Inferior parietal cortex (tissue), 1 donor: ENCODE measurements at regions not wholly inside any gene's neighbourhood (a gene's known extent, or its start where the extent isn't known, plus 50 kb on each side); places are given as distances from the start of the nearest gene placed in this dataset.
"Not testable (repeated sequence)": the region's sequence is repeated elsewhere in the genome, so short reads cannot be mapped to it uniquely, and the experiment has no call there.

ENCODE experiments used
- DNase-seq: peaks from one replicate; pipeline ENCODE4 v3.0.0-alpha.2; 2016; ENCODE audit errors: extremely low spot score

DNA sequence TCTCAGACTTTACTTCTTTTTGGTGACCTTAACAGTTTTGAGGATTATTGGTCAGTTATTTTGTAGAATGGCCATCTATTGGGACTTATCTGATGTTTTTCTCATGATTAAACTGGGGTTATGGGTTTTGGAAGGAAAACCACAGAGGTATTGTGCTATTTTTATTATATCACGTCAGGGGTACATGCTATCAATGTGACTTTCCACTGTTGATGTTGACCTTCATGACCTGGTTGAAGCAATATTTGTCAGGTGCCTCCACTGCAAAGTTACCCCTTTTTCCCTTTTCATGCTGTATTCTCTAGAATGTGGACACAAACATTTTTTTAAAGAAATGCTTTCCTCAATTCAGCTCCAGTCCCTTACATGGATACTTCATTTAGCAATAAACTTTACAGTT, 152.8 kb upstream of the TSLP start:
- DNase-seq = no peak

DNA sequence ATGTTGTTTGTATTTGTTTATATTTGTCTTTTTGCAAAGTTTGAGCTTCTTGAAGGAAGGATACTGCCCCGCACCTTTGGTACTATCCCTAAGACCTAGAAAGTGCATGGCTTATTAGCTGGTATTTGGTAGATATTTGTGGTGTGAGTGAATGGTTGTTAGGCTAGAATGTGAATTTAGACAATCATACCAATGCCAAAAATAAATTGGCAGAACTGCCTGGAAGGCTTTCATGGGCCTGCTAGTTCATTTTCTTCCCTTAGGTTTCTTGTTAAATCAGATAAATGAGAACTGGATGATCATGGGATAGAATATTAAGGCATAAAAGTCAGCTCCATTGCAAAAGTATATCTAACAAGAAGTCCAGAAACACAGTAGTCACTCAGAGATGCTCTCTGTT, 147.5 kb upstream of the TSLP start:
- DNase-seq = no peak

- DNase-seq = no peak
Observed at GRCh38 chr5:110925398-110925797, 146.1 kb upstream of the TSLP start.

- DNase-seq = no peak
Observed at GRCh38 chr5:110925916-110926315, 145.6 kb upstream of the TSLP start.

DNA sequence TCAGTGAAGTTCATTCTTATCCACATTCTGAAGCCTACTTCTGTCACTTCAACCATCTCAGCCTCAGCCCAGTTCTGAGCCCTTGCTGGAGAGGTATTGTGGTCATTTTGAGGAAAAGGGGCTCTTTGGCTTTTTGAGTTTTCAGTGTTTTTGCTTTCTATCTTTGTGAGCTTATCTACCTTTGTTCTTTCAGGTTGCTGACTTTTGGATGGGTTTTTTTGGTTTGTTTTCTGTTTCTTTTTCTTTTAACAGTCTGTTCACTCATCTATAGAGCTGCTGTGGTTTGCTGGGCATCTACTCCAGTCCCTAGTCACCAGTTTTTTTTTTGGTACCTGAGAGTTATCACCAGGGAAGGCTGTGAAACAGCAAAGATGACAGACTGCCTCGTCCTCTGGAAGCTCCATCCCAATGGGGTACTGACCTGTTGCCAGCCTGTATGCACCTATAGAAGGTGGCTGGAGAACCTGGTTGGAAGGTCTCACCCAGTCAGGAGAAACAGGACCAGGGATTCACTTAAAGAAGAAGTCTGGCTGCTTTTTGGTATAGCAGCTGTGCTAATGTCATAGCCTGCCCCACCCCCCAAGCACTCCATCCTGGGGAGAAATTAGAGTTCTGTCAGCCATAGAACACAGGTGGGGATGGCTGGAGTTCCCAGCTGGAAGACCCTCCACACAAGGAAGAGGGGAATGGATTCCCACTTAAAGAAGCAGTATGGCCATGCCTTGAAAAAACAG, 138.6 kb upstream of the TSLP start:
- no peak for DNase-seq

- DNase-seq = no peak
Observed at GRCh38 chr5:110940136-110940535, 131.4 kb upstream of the TSLP start.

DNA sequence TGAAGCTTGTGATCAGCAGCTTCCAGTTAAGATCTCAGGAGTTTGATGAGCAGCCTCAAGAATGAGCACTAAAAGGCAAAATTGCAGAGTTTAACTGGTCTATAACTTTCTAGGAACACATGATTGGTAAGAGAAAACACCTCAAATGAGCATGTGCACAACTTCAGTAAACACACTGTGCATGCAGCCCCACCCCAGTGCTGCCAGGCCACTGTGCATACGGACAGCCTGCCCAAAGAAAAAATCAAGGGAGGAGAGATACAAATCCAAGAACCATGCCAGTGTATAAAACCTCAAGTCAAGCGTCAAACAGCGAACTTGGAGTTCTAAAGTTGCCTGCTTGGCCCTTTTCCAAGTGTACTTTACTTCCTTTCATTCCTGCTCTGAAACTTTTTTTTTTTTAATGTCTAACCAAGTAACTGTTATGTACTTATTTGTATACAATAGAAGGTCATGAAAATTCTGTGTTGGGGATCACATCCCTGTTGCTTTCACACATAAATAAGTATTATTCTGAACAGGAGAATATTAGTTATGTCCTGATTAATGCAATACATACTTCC, 125.6 kb upstream of the TSLP start:
- no peak for DNase-seq

DNA sequence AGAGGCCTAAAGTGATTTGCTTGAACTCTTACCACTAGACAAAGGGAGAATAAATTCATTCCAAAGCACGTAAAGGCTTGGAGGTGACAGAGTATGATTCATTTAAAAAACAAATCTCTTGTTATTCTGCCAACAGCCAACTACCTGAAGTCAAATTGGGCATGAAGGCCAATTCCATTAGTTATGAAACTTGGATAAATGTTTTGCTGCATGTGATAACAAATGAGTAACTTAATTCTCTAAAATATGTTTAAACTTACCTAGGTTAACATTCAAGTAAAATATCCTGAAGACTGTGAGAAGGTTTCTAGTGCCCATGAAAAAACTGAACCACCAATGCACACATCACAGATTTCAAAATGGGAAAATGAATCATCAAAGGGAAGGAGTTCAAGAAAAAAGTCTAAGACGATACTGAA, 120.1 kb upstream of the TSLP start:
- DNase-seq = no peak

DNA sequence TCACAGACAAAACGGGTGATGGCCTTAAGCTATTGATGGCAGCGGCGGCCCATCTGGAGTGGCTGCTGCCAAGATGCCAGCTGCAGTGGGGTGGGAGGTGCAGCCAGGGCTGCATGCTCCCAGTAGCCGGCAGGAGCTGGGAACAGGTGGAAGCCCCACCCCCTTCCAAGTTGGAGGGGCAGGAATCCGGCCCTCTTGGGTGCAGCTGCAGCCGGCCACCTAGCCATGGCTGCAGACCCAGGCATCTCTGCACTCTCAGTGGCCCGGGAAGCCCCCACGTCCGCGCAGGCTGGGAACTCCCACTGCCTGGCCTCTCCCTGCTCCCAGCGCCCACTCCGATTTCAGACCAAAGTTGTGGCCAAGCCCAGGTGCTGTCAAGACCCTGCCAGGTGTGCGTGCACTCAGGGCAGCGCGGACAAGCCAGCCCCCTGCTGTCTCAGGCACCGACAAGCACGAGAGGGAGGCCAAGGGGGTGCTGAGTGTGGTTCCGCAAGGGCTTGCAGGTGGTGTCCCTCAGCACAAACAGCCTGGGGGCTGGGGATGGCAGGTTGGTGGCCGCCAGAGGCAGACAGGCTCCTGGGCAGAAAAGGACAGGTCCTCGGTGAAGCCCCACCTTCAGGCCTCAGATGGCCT, 115.1 kb upstream of the TSLP start:
- DNase-seq = no peak

- no peak for DNase-seq
Observed at GRCh38 chr5:110956913-110957813, 114.3 kb upstream of the TSLP start.

- no peak for DNase-seq
Observed at GRCh38 chr5:110957934-110958333, 113.6 kb upstream of the TSLP start.

DNA sequence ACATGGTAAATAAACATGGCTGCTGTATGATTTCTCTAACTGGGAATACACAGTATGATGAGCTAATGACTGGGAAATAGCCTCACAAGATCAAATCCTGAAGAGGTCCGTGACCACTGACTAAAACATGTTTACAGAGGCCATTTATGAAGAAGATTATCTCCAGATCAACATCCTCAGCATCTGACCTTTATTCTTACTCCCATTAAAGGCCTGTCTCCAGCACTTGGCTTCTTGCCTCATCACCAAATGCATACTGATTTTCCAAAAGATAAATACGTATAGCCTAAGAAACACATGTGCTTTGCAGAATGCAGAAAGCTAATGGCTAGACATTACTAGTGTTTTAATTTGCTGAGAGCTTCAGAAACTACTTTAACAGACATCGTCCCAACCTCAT, 108.0 kb upstream of the TSLP start:
- DNase-seq = no peak

DNA sequence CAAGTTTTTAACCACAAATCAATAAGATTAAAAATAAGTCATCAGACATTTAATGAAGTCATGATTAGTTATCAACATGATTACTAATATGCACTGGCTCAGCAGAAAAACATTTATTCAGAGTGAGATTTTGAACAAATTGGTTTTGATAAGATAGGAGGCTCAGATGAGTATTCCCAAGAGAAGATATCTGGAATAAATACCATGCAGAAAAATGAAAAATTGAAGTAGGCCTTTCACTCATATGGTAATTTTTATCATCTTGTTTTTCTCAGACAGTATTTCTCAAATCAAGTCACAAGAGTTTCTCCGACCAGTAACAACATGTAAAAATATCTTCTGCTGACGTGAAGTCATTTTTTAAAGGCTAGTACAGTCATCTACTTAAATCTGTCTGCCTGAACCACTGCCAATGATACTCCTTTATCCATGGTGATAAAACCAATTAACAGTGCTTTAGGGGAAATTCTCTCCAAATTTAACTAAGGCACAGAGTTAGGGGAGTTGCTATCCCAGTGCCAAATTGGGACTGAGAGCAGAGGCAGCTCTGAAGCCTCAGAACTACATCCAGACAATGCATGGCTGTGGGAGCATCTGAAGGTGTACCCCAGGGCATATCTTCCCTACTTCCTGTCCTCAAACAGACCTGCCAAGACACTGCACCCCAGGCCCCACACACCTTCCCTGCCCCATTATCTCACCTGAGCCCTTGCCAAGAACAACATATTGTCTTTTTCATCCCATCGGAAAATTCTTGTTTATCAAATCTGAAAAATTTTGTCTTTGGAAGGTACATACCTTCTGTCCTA, 105.5 kb upstream of the TSLP start:
- peak; percentile 28 for DNase-seq

GRCh38 chr5:110968246-110969005, 103.1 kb upstream of the TSLP start:
- no peak for DNase-seq

DNA sequence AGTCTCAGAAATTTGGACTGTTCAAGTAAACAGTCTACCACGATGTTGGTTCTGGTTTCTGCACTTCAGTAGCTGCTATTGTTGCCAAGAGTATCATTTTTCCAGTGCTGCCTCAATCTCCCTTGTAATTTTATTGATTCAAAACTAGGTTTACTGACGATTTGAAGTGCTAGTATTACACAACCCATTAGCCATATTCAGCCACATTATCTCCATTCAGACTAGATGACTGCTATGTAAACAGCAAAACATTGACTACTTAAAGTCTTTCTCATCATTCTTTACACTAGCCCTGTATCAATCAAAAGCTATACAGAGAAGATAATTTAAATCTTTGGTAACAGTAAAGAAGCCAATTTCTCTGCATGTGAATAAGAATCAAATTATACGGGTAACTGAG, 102.0 kb upstream of the TSLP start:
- no peak for DNase-seq

GRCh38 chr5:110973510-110973909, 98.0 kb upstream of the TSLP start:
- DNase-seq = no peak

DNA sequence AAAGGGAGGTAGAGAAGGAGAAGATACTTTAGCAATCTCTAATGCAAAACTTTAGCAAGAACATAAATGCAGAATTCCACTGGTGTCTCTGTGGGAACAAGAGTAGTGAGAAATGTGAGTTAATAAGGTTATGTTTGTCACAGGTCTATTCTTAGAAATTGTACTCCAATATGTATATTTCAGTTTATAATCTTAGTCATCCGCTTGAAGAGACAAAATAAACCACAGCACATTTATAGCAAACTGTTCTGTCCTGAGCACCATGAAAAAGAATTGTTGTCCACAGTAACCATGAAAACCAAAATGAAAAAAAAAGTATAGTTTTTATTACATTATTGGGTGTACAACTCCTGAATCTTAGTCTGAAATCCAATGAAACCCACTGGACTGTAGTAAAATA, 93.6 kb upstream of the TSLP start:
- DNase-seq = no peak

- not testable (repeated sequence) for DNase-seq
Observed at GRCh38 chr5:110985882-110986281, 85.6 kb upstream of the TSLP start.

- not testable (repeated sequence) for DNase-seq
Observed at GRCh38 chr5:110987573-110987972, 83.9 kb upstream of the TSLP start.

- DNase-seq = no peak
Observed at GRCh38 chr5:110996742-110997141, 74.8 kb upstream of the TSLP start.

GRCh38 chr5:111002036-111002435, 69.5 kb upstream of the TSLP start:
- no peak for DNase-seq
